ENCODE measurements at regions not wholly inside any gene's neighbourhood (a gene's known extent, or its start where the extent isn't known, plus 50 kb on each side); places are given as distances from the start of the nearest gene placed in this dataset.

- H3F3A ChIP-seq (replicated peaks; ENCODE audit: insufficient read depth), result no peaks in the 10 kb centered on the region
- H3K9ac ChIP-seq, result no peak overlapping the region
- whole genome bisulfite sequencing (ENCODE audit: low lambda C conversion rate), result 75% methylated on average over 3 of the region's 3 CpGs
- H2AFZ ChIP-seq (ENCODE audit: low read depth), result no peak overlapping the region
- CTCF ChIA-PET, result no interaction called here
- no peak for DNase-seq
- no peak overlapping the region for H3K4me2 ChIP-seq
- 0 out of 2 replicates have a peak, but pooled peaks cover 14% of the 10 kb centered on the region for H3K9me3 ChIP-seq
- no peaks in the 10 kb centered on the region for H3K36me3 ChIP-seq (replicated peaks in 1 of 2; ENCODE audit: control insufficient read depth in 1 of 2, insufficient read depth in 2 of 2, low read length in 1 of 2)
- H3K27ac ChIP-seq (ENCODE audit: low read depth in 2 of 2, low read length in 1 of 2), result no peak overlapping the region
- POLR2A ChIA-PET, result no interaction called here
- no peaks in the 10 kb centered on the region for H3K79me2 ChIP-seq (ENCODE audit: insufficient read depth)
- H4K20me1 ChIP-seq (ENCODE audit: insufficient read depth), result no peaks in the 10 kb centered on the region
- no peaks in the 10 kb centered on the region for H3K9me2 ChIP-seq
- no peaks in the 10 kb centered on the region for H3K4me1 ChIP-seq (ENCODE audit: control insufficient read depth in 1 of 2, insufficient read depth in 2 of 2, low read depth in 1 of 2, low read length in 1 of 2)
- TF ChIP-seq RAD21 (IDR thresholded peaks at IDR 0.05; ENCODE audit: low read length), result no peak
- TF ChIP-seq TEAD4 (IDR thresholded peaks at IDR 0.05; ENCODE audit: borderline replicate concordance, insufficient read depth), result no peak
- TF ChIP-seq CTCF (IDR thresholded peaks at IDR 0.05), result no peak
- no peak overlapping the region for H3K4me3 ChIP-seq (ENCODE audit: low read depth in 2 of 2, low read length in 1 of 2)
- H3K27me3 ChIP-seq (ENCODE audit: insufficient read depth), result no peaks in the 10 kb centered on the region
Measured at GRCh38 chr10:58885146-58885545, 291.3 kb upstream of the PHYHIPL start.

DNA sequence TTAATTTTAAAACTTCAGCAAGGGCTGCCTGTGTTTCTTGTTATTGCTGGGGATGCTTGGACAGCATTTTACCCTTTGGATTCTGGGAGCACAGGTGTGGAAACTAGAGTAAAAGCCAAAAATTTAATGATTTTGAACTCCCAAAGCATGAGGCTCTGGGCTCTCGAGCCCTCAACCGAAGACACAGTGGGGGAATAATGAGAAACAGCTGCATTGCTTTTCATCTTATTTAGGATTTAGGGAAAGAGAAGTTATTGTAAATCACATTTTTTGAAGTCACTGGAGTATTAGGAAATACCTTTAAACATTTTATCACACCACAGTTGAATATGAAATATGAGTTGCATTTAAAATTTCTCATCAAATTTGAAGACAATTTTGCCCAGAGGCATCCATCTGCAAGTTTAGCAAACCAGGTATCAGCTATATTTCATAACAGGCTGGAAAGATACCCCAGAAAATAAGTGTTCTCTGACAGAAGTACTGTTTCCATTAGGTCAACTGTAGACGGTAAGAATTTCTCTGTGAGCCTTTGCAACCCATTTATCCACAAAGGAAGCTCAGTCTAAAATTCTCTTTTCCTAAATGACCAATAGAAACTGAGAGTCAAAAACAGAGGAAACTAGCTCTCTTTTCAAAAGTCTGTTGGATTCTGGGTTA, 290.6 kb upstream of the PHYHIPL start:
- Histone ChIP-seq H3K27ac (ENCODE audit: low read depth in 2 of 2, low read length in 1 of 2) (no peak overlapping the region), H3K9me3 (0 out of 2 replicates have a peak, but pooled peaks cover 13% of the 10 kb centered on the region), H3K4me3 (ENCODE audit: low read depth in 2 of 2, low read length in 1 of 2) (no peak overlapping the region), H3K4me2 (no peak overlapping the region), H3K9ac (no peak overlapping the region), H4K20me1 (ENCODE audit: insufficient read depth) (no peaks in the 10 kb centered on the region), H3K27me3 (ENCODE audit: insufficient read depth) (no peaks in the 10 kb centered on the region), H2AFZ (ENCODE audit: low read depth) (no peak overlapping the region), H3K79me2 (ENCODE audit: insufficient read depth) (no peaks in the 10 kb centered on the region), H3K4me1 (ENCODE audit: control insufficient read depth in 1 of 2, insufficient read depth in 2 of 2, low read depth in 1 of 2, low read length in 1 of 2) (no peaks in the 10 kb centered on the region), H3K9me2 (no peaks in the 10 kb centered on the region), H3F3A (replicated peaks; ENCODE audit: insufficient read depth) (no peaks in the 10 kb centered on the region), H3K36me3 (replicated peaks in 1 of 2; ENCODE audit: control insufficient read depth in 1 of 2, insufficient read depth in 2 of 2, low read length in 1 of 2) (no peaks in the 10 kb centered on the region)
- CTCF ChIA-PET, result no interaction called here
- POLR2A ChIA-PET, result no interaction called here
- WGBS (ENCODE audit: low lambda C conversion rate), result 92% methylated on average over 3 of the region's 3 CpGs
- no peak for DNase-seq
- TF ChIP-seq RAD21 (IDR thresholded peaks at IDR 0.05; ENCODE audit: low read length) (no peak), GABPA (IDR thresholded peaks at IDR 0.05; ENCODE audit: low read depth) (no peak), JUND (IDR thresholded peaks at IDR 0.05) (no peak), SMC3 (IDR thresholded peaks at IDR 0.05; ENCODE audit: low read depth, low read length) (no peak), EZH2phosphoT487 (IDR thresholded peaks at IDR 0.05; ENCODE audit: borderline replicate concordance, low read depth) (no peak), IRF3 (IDR thresholded peaks at IDR 0.05; ENCODE audit: low read depth, low read length) (no peak), PBX3 (IDR thresholded peaks at IDR 0.05) (no peak), GATA2 (CRISPR knock-in tag; IDR thresholded peaks at IDR 0.05) (no peak), FOXJ3 (CRISPR knock-in tag; IDR thresholded peaks at IDR 0.05) (no peak), MAX (IDR thresholded peaks at IDR 0.05; ENCODE audit: low read depth) (no peak), TEAD4 (IDR thresholded peaks at IDR 0.05; ENCODE audit: borderline replicate concordance, insufficient read depth) (no peak), ZBTB33 (IDR thresholded peaks at IDR 0.05; ENCODE audit: borderline replicate concordance, low read depth) (no peak), RFX5 (IDR thresholded peaks at IDR 0.05; ENCODE audit: low read length) (no peak), MEF2A (IDR thresholded peaks at IDR 0.05; ENCODE audit: borderline replicate concordance, low read depth) (no peak)
- TF ChIP-seq, protein P1, sequence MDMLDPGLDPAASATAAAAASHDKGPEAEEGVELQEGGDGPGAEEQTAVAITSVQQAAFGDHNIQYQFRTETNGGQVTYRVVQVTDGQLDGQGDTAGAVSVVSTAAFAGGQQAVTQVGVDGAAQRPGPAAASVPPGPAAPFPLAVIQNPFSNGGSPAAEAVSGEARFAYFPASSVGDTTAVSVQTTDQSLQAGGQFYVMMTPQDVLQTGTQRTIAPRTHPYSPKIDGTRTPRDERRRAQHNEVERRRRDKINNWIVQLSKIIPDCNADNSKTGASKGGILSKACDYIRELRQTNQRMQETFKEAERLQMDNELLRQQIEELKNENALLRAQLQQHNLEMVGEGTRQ (IDR thresholded peaks at IDR 0.05; ENCODE audit: borderline replicate concordance, low read depth, low read length), result no peak
- TF ChIP-seq, protein P2, sequence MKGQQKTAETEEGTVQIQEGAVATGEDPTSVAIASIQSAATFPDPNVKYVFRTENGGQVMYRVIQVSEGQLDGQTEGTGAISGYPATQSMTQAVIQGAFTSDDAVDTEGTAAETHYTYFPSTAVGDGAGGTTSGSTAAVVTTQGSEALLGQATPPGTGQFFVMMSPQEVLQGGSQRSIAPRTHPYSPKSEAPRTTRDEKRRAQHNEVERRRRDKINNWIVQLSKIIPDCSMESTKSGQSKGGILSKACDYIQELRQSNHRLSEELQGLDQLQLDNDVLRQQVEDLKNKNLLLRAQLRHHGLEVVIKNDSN (IDR thresholded peaks at IDR 0.05; ENCODE audit: borderline replicate concordance, low read depth), result no peak
